ENCODE measurements at regions not wholly inside any gene's neighbourhood (a gene's known extent, or its start where the extent isn't known, plus 50 kb on each side); places are given as distances from the start of the nearest gene placed in this dataset.
"Not testable (repeated sequence)": the region's sequence is repeated elsewhere in the genome, so short reads cannot be mapped to it uniquely, and the experiment has no call there.

DNA sequence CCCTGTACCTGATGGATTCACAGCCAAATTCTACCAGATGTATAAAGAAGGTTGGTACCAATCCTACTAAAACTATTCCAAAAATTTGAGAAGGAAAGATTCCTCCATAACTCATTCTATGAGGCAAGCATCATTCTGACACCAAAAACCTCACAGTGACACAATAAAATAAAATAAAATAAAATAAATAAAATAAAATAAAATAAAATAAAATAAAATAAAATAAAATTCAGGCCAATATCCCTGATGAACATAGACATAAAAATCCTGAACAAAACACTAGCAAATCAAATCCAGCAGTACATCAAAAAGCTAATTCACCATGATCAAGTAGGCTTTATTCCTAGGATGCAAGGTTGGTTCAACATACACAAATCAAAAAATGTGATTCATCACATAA lies 108.1 kb downstream of the PROX1 start:
- H3K4me3 ChIP-seq (ENCODE audit: insufficient read depth, low read length); H3K4me1 ChIP-seq (ENCODE audit: insufficient read depth, low read length); DNase-seq (ENCODE audit: insufficient read length, low spot score, missing footprints); H4K20me1 ChIP-seq (ENCODE audit: insufficient read depth, low read length); H3K4me2 ChIP-seq (ENCODE audit: insufficient read depth, low read length); H2AFZ ChIP-seq (ENCODE audit: low read length); H3K27ac ChIP-seq (ENCODE audit: low read depth, low read length); H3K27me3 ChIP-seq (ENCODE audit: insufficient read depth, low read length); H3K9me3 ChIP-seq (ENCODE audit: low read depth, low read length); H3K36me3 ChIP-seq (ENCODE audit: insufficient read depth, low read length); H3K79me2 ChIP-seq (ENCODE audit: insufficient read depth, low read length): not testable (repeated sequence)

DNA sequence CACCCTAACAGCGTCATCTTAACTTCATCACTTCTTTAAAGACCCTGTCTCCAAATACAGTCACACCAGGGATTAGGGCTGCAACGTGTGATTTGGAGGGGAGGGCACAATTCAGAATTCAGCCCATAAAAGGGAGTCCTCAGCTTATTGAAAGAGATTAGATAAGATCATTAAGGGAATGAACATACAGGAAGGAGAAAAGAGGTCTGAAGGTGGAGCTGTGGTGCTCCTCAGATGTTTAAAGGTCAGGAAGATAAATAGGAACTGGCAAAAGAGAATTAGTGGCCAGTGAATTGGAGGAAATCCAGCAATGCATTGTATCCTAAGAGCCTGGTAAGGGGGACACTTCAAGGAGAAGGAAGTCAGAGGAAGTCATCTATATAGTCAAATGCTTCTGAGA lies 113.5 kb downstream of the PROX1 start:
- H3K27ac ChIP-seq (ENCODE audit: low read depth, low read length) = no peak overlapping the region
- TF ChIP-seq, protein P1, sequence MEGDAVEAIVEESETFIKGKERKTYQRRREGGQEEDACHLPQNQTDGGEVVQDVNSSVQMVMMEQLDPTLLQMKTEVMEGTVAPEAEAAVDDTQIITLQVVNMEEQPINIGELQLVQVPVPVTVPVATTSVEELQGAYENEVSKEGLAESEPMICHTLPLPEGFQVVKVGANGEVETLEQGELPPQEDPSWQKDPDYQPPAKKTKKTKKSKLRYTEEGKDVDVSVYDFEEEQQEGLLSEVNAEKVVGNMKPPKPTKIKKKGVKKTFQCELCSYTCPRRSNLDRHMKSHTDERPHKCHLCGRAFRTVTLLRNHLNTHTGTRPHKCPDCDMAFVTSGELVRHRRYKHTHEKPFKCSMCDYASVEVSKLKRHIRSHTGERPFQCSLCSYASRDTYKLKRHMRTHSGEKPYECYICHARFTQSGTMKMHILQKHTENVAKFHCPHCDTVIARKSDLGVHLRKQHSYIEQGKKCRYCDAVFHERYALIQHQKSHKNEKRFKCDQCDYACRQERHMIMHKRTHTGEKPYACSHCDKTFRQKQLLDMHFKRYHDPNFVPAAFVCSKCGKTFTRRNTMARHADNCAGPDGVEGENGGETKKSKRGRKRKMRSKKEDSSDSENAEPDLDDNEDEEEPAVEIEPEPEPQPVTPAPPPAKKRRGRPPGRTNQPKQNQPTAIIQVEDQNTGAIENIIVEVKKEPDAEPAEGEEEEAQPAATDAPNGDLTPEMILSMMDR (IDR thresholded peaks at IDR 0.05; ENCODE audit: extremely low read depth, low read depth, low read length) = no peak
- H3K4me3 ChIP-seq (ENCODE audit: insufficient read depth, low read length) = no peak overlapping the region
- H3K79me2 ChIP-seq (ENCODE audit: insufficient read depth, low read length) = no peaks in the 10 kb centered on the region
- H3K36me3 ChIP-seq (ENCODE audit: insufficient read depth, low read length) = no peaks in the 10 kb centered on the region
- H3K9me3 ChIP-seq (ENCODE audit: low read depth, low read length) = no peaks in the 10 kb centered on the region
- DNase-seq (ENCODE audit: insufficient read length, low spot score, missing footprints) = no peak
- H3K4me2 ChIP-seq (ENCODE audit: insufficient read depth, low read length) = no peak overlapping the region
- H3K27me3 ChIP-seq (ENCODE audit: insufficient read depth, low read length) = no peaks in the 10 kb centered on the region
- no peak overlapping the region for H2AFZ ChIP-seq (ENCODE audit: low read length)
- no peaks in the 10 kb centered on the region for H3K4me1 ChIP-seq (ENCODE audit: insufficient read depth, low read length)
- no peaks in the 10 kb centered on the region for H4K20me1 ChIP-seq (ENCODE audit: insufficient read depth, low read length)

DNA sequence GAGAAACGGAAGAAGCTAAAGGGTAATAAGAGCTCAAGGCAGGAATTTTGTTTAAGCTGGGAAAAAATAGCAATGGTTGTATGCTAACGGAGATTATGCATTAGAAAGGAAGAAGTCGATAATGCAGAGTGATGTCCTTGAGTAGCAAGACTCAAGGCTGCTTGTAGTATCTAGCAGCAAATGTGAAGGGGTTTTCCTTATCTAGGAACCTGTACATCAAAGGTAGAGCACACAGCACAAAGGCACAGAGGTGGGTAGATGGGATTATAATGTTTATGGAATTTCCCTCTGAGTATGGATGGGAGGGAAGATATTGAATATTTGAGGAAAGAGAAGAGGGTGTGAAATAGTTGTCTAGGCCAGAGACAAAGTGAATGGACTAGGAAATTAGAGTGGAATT lies 114.1 kb downstream of the PROX1 start:
- no peaks in the 10 kb centered on the region for H3K79me2 ChIP-seq (ENCODE audit: insufficient read depth, low read length)
- no peaks in the 10 kb centered on the region for H3K36me3 ChIP-seq (ENCODE audit: insufficient read depth, low read length)
- no peaks in the 10 kb centered on the region for H3K9me3 ChIP-seq (ENCODE audit: low read depth, low read length)
- H3K4me2 ChIP-seq (ENCODE audit: insufficient read depth, low read length) = no peak overlapping the region
- no peaks in the 10 kb centered on the region for H3K4me1 ChIP-seq (ENCODE audit: insufficient read depth, low read length)
- no peak overlapping the region for H3K27ac ChIP-seq (ENCODE audit: low read depth, low read length)
- TF ChIP-seq, protein P1 (IDR thresholded peaks at IDR 0.05; ENCODE audit: extremely low read depth, low read depth, low read length) = no peak
- H2AFZ ChIP-seq (ENCODE audit: low read length) = no peak overlapping the region
- DNase-seq (ENCODE audit: insufficient read length, low spot score, missing footprints) = no peak
- H3K4me3 ChIP-seq (ENCODE audit: insufficient read depth, low read length) = no peak overlapping the region
- H4K20me1 ChIP-seq (ENCODE audit: insufficient read depth, low read length) = no peaks in the 10 kb centered on the region
- no peaks in the 10 kb centered on the region for H3K27me3 ChIP-seq (ENCODE audit: insufficient read depth, low read length)

DNA sequence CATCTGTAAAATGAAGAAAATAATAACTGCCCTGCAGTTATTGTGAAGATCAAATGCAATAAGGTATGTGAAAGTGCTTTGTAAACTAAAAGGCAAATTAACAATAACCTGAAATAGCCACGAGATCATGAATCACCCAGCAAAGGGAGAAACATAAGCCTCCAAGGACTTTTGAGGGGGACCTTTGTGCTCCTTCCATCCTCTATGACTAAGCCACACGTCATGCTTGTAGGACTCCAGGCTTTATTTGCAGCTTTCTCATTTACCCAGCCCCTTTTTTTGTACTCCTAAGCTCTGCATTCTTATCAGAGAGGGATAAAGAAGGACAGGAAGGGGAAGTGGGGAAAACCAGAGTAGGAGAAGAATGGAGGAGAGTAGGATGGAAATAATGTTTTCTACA lies 115.1 kb downstream of the PROX1 start:
- Histone ChIP-seq H2AFZ (ENCODE audit: low read length) (no peak overlapping the region), H3K4me3 (ENCODE audit: insufficient read depth, low read length) (no peak overlapping the region), H4K20me1 (ENCODE audit: insufficient read depth, low read length) (no peaks in the 10 kb centered on the region), H3K9me3 (ENCODE audit: low read depth, low read length) (no peaks in the 10 kb centered on the region), H3K27me3 (ENCODE audit: insufficient read depth, low read length) (no peaks in the 10 kb centered on the region), H3K4me2 (ENCODE audit: insufficient read depth, low read length) (peak overlapping the region; percentile 29), H3K27ac (ENCODE audit: low read depth, low read length) (no peak overlapping the region), H3K36me3 (ENCODE audit: insufficient read depth, low read length) (no peaks in the 10 kb centered on the region), H3K79me2 (ENCODE audit: insufficient read depth, low read length) (no peaks in the 10 kb centered on the region), H3K4me1 (ENCODE audit: insufficient read depth, low read length) (no peaks in the 10 kb centered on the region)
- DNase-seq (ENCODE audit: insufficient read length, low spot score, missing footprints) = no peak
- TF ChIP-seq, protein P1 (IDR thresholded peaks at IDR 0.05; ENCODE audit: extremely low read depth, low read depth, low read length) = no peak

DNA sequence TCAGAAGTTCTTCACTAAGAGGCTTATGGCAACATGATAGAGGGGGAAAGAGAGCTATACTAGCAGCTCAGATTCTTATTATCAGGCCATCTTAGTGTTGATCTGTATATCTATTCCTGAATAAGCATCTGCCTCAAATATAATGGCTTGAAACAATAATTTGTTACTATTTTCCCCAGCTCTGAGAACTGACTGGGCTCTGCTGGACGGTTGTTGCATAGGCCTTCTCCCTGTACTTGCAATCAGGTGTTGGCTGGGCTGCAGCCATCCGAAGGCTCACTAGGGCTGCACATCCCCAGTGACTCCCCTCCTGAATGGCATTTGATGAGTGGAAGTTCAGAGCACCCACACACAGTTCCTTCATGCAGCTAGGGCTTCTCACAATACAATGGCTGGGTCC lies 116.0 kb downstream of the PROX1 start:
- DNase-seq (ENCODE audit: insufficient read length, low spot score, missing footprints) = no peak
- no peaks in the 10 kb centered on the region for H3K4me1 ChIP-seq (ENCODE audit: insufficient read depth, low read length)
- H3K4me3 ChIP-seq (ENCODE audit: insufficient read depth, low read length) = no peak overlapping the region
- no peaks in the 10 kb centered on the region for H3K9me3 ChIP-seq (ENCODE audit: low read depth, low read length)
- H3K4me2 ChIP-seq (ENCODE audit: insufficient read depth, low read length) = no peak overlapping the region
- H3K36me3 ChIP-seq (ENCODE audit: insufficient read depth, low read length) = no peaks in the 10 kb centered on the region
- no peak overlapping the region for H2AFZ ChIP-seq (ENCODE audit: low read length)
- TF ChIP-seq, protein P1 (IDR thresholded peaks at IDR 0.05; ENCODE audit: extremely low read depth, low read depth, low read length) = no peak
- no peaks in the 10 kb centered on the region for H4K20me1 ChIP-seq (ENCODE audit: insufficient read depth, low read length)
- no peaks in the 10 kb centered on the region for H3K27me3 ChIP-seq (ENCODE audit: insufficient read depth, low read length)
- no peaks in the 10 kb centered on the region for H3K79me2 ChIP-seq (ENCODE audit: insufficient read depth, low read length)
- no peak overlapping the region for H3K27ac ChIP-seq (ENCODE audit: low read depth, low read length)

Data from osteoblast (primary cell).